ENCODE measurements at regions not wholly inside any gene's neighbourhood (a gene's known extent, or its start where the extent isn't known, plus 50 kb on each side); places are given as distances from the start of the nearest gene placed in this dataset.

GRCh38 chr4:145289403-145290076 lies 109.2 kb upstream of the OTUD4 start:
- 84 to 90% (median 86%) methylated on average over 3 of the region's 3 CpGs for WGBS, 4 donors
- no peak overlapping the region for H3K4me3 ChIP-seq
- TF ChIP-seq CTCF (IDR thresholded peaks at IDR 0.05): no peak
- no peak for TF ChIP-seq POLR2A (IDR thresholded peaks at IDR 0.05)
- H3K9me3 ChIP-seq: no peaks in the 10 kb centered on the region
- ATAC-seq (no peak), DNase-seq (no peak)
- no peaks in the 10 kb centered on the region for H3K27me3 ChIP-seq
- H3K4me1 ChIP-seq: no peaks in the 10 kb centered on the region
- no peak overlapping the region for H3K27ac ChIP-seq
- intact Hi-C loops (cut with DNase I): loop anchor here in 2 of 10 donors (2.0 to 10.0 kb wide), 2 partner anchors 61 to 195 kb away; partner anchors contain the start of gene SMAD1 (in 1 of the 2)
- no peaks in the 10 kb centered on the region for H3K36me3 ChIP-seq

GRCh38 chr4:145287351-145287750 lies 107.0 kb upstream of the OTUD4 start:
- 88 to 100% (median 98%) methylated on average over 1 of the region's 1 CpG for WGBS, 4 donors
- Histone ChIP-seq H3K4me1 (peaks cover 0 to 3% (median 0%) of the 10 kb centered on the region in 12 donors), H3K36me3 (no peaks in the 10 kb centered on the region), H3K9me3 (no peaks in the 10 kb centered on the region), H3K4me3 (no peak overlapping the region), H3K27ac (no peak overlapping the region), H3K27me3 (no peaks in the 10 kb centered on the region)
- no peak for ATAC-seq
- no peak for DNase-seq
- no peak for TF ChIP-seq CTCF (IDR thresholded peaks at IDR 0.05)
- TF ChIP-seq POLR2A (IDR thresholded peaks at IDR 0.05): no peak
- intact Hi-C loops (cut with DNase I): loop anchor here in 1 of 10 donors (10.0 kb wide), 1 partner anchor 197 kb away; the partner anchor contains the start of gene SMAD1

GRCh38 chr4:145285928-145286327 lies 105.5 kb upstream of the OTUD4 start:
- Histone ChIP-seq H3K27me3 (no peaks in the 10 kb centered on the region), H3K36me3 (no peaks in the 10 kb centered on the region), H3K4me3 (no peak overlapping the region), H3K9me3 (no peaks in the 10 kb centered on the region), H3K4me1 (peaks cover 0 to 8% (median 0%) of the 10 kb centered on the region in 12 donors), H3K27ac (no peak overlapping the region)
- ATAC-seq (no peak), DNase-seq (no peak)
- no peak for TF ChIP-seq CTCF (IDR thresholded peaks at IDR 0.05)
- no peak for TF ChIP-seq POLR2A (IDR thresholded peaks at IDR 0.05)
- intact Hi-C loops (cut with DNase I): loop anchor here in 1 of 10 donors (10.0 kb wide), 1 partner anchor 199 kb away; the partner anchor contains the start of gene SMAD1

- 31 to 46% (median 38%) methylated on average over 2 of the region's 2 CpGs for WGBS, 4 donors
- TF ChIP-seq POLR2A (IDR thresholded peaks at IDR 0.05) (no peak), CTCF (IDR thresholded peaks at IDR 0.05) (no peak)
- DNase-seq (no peak), ATAC-seq (no peak)
- H3K4me3 ChIP-seq: no peak overlapping the region
- no peaks in the 10 kb centered on the region for H3K27me3 ChIP-seq
- intact Hi-C loops (cut with DNase I): loop anchor here in 1 of 10 donors (10.0 kb wide), 1 partner anchor 201 kb away; the partner anchor contains the start of gene SMAD1
- H3K36me3 ChIP-seq: no peaks in the 10 kb centered on the region
- no peaks in the 10 kb centered on the region for H3K9me3 ChIP-seq
- peaks cover 0 to 26% (median 12%) of the 10 kb centered on the region in 12 donors for H3K4me1 ChIP-seq
- H3K27ac ChIP-seq: no peak overlapping the region
Measured at GRCh38 chr4:145283909-145284308, 103.5 kb upstream of the OTUD4 start.

Data from heart left ventricle (tissue), 16 donors.